GM12878 (cell line): ENCODE measurements at regions not wholly inside any gene's neighbourhood (a gene's known extent, or its start where the extent isn't known, plus 50 kb on each side); places are given as distances from the start of the nearest gene placed in this dataset.

Source experiments
- ATAC-seq: fragments of 200-7000 bp; cut with Tn5 transposase; 3 replicates; pipeline ENCODE4 v1.9.1; 2020; ENCODE audit warnings: mild to moderate bottlenecking, moderate library complexity
- BruUV-seq: library from RNA; stranded (reverse); fragments of 400-500 nt; replicated peaks from 2 replicates; lab custom pipeline; 2021; lab: Mats Ljungman, UMichigan
- CTCF ChIA-PET: fragments of 300-600 bp; sonication (Branson Sonifier 250); formaldehyde crosslinking; extraction: SDS; loops from one replicate; lab custom pipeline; 2021; ENCODE audit warnings: inconsistent platforms; lab: Yijun Ruan, JAX
- POLR2A ChIA-PET: fragments of 350-600 bp; formaldehyde crosslinking; extraction: SDS; loops from one replicate; lab custom pipeline; 2021; ENCODE audit warnings: inconsistent platforms; lab: Charles Lee
- RAD21 ChIA-PET: fragments of 300-600 bp; sonication (Branson Sonifier 250); formaldehyde crosslinking; loops from one replicate; lab custom pipeline; 2023; ENCODE audit warnings: antibody characterized with exemption; ENCODE audit not compliant: unreplicated experiment; lab: Charles Lee
- SMC1A ChIA-PET: fragments of 300-600 bp; sonication (Branson Sonifier 250); formaldehyde crosslinking; loops from one replicate; lab custom pipeline; 2023; ENCODE audit not compliant: unreplicated experiment, uncharacterized antibody; lab: Charles Lee
- DNase-seq: peaks from one replicate; pipeline ENCODE4 v3.0.0-alpha.2; 2011; ENCODE audit warnings: low read depth, low spot score
- FAIRE-seq: peaks from 3 replicates; lab custom pipeline; 2011; peaks lifted over from hg19 to GRCh38; lab: Jason Lieb, UNC
- H2AFZ ChIP-seq: 2 replicates; pipeline ENCODE4 v1.6.0; 2011; ENCODE audit warnings: low read depth, low read length, control low read depth; ENCODE audit not compliant: control insufficient read depth
- H3K27ac ChIP-seq: 2 replicates; pipeline ENCODE4 v1.5.1; 2011; ENCODE audit warnings: control low read depth; ENCODE audit not compliant: control insufficient read depth, insufficient read depth
- H3K27me3 ChIP-seq, 2 experiments: replicated peaks in 1 of 2; 2 replicates each; pipeline versions ENCODE4 v1.6.0 to v1.6.1; 2011; ENCODE audit warnings: low read length in 1 of 2; ENCODE audit not compliant: control insufficient read depth in 2 of 2, insufficient read depth in 2 of 2
- H3K36me3 ChIP-seq, 2 experiments: 2 replicates each; pipeline ENCODE4 v1.5.1; 2011; ENCODE audit warnings: low read length in 1 of 2; ENCODE audit not compliant: control insufficient read depth in 2 of 2, insufficient read depth in 2 of 2
- H3K4me1 ChIP-seq: 2 replicates; pipeline ENCODE4 v1.6.1; 2011; ENCODE audit warnings: mild to moderate bottlenecking, low read length, moderate library complexity, mixed read lengths; ENCODE audit not compliant: control insufficient read depth, insufficient read depth
- H3K4me2 ChIP-seq: 2 replicates; pipeline ENCODE4 v1.6.0; 2011; ENCODE audit warnings: control low read depth; ENCODE audit not compliant: control insufficient read depth, insufficient read depth
- H3K4me3 ChIP-seq: fragments of 200-600 bp; sonication (generic); 2 replicates; pipeline ENCODE4 v1.5.1; 2016
- H3K79me2 ChIP-seq: 2 replicates; pipeline ENCODE4 v1.6.0; 2011; ENCODE audit warnings: low read length; ENCODE audit not compliant: control insufficient read depth, insufficient read depth
- H3K9ac ChIP-seq: 2 replicates; pipeline ENCODE4 v1.8.0; 2011; ENCODE audit warnings: low read length, control low read depth, mixed read lengths; ENCODE audit not compliant: control insufficient read depth, insufficient read depth
- H3K9me3 ChIP-seq: replicated peaks from 3 replicates; pipeline ENCODE4 v1.5.1; 2011; ENCODE audit warnings: mild to moderate bottlenecking, low read length; ENCODE audit not compliant: control insufficient read depth, insufficient read depth
- H4K20me1 ChIP-seq: 2 replicates; pipeline ENCODE4 v1.6.0; 2011; ENCODE audit not compliant: control insufficient read depth, insufficient read depth
- CEBPB ChIP-seq, 2 experiments: fragments of 150-350 bp in 1 of 2; IDR thresholded peaks; 2 replicates each; pipeline ENCODE4 v1.6.1; 2012 to 2014; ENCODE audit warnings: low read depth in 2 of 2, low read length in 2 of 2, borderline replicate concordance in 1 of 2, inconsistent platforms in 1 of 2
- DPF2 ChIP-seq: fragments of 450-650 bp; IDR thresholded peaks from 2 replicates; pipeline ENCODE4 v1.6.1; 2017; ENCODE audit warnings: mild to moderate bottlenecking
- HCFC1 ChIP-seq: fragments of 150-350 bp; IDR thresholded peaks from 2 replicates; pipeline ENCODE4 v1.6.1; 2014; ENCODE audit warnings: low read length
- MYB ChIP-seq: fragments of 150-350 bp; IDR thresholded peaks from 2 replicates; pipeline ENCODE4 v1.6.1; 2014; ENCODE audit warnings: mild to moderate bottlenecking, low read depth, low read length, borderline replicate concordance
- NFXL1 ChIP-seq: fragments of 450-650 bp; IDR thresholded peaks from 2 replicates; pipeline ENCODE4 v1.6.1; 2017; ENCODE audit warnings: antibody characterized with exemption, mild to moderate bottlenecking, borderline replicate concordance
- TBL1XR1 ChIP-seq: IDR thresholded peaks from 2 replicates; pipeline ENCODE4 v1.6.1; 2012; ENCODE audit warnings: low read depth, low read length, improper control_type of control experiment
- WGBS: methylation state at CpG from one replicate; pipeline ENCODE4 v1.1.6; 2016; ENCODE audit warnings: low lambda C conversion rate; ENCODE audit not compliant: insufficient replicate concordance, insufficient coverage; ENCODE audit errors: missing lambda C conversion rate; 5-methylcytosine and 5-hydroxymethylcytosine counted together
- in situ Hi-C: fragments of 300-500 bp; cut with MboI; formaldehyde crosslinking; loops from 9 replicates; pipeline ENCODE4 v1.14.3; 2018; ENCODE audit warnings: mixed read lengths
- intact Hi-C: fragments of 100-400 bp; cut with micrococcal nuclease; formaldehyde crosslinking; loops from one replicate; pipeline ENCODE4 v1.14.2; 2022; ENCODE audit not compliant: unreplicated experiment
- TF ChIP-seq, protein P1 (sequence below): fragments of 450-650 bp; IDR thresholded peaks from 2 replicates; pipeline ENCODE4 v1.6.1; 2017; ENCODE audit warnings: low read depth, mild to moderate bottlenecking, moderate library complexity
- TF ChIP-seq, protein P2 (sequence below): fragments of 450-650 bp; IDR thresholded peaks from 2 replicates; pipeline ENCODE4 v1.6.1; 2017; ENCODE audit warnings: mild to moderate bottlenecking, low read depth, inconsistent platforms; ENCODE audit not compliant: poor library complexity, severe bottlenecking

DNA sequence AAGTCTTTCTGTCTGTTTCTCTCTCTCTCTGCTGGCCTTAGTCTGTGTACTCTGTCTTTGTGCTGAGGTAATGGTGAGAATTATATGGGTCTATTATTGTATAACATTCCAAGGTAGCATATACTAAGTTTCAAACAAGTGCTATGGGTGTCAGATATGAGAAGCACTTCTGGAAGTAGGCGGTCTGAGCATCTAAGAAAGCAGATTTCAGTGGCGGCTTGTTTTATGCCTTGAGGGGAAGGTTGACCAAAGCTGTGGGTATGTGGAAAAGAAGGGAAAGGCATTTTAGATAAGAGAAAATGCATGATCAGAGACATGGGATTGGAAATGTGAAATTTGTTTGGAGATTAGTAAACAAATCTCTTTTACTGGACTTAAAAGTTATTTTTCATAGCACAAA is 348.5 kb downstream of the RFC3 start:
- Histone ChIP-seq H3K27me3 (no peaks in the 10 kb centered on the region), H2AFZ (no peak overlapping the region), H3K36me3 (no peaks in the 10 kb centered on the region), H4K20me1 (no peaks in the 10 kb centered on the region), H3K79me2 (no peaks in the 10 kb centered on the region), H3K9me3 (no peaks in the 10 kb centered on the region), H3K4me2 (no peak overlapping the region), H3K4me3 (no peak overlapping the region), H3K4me1 (no peaks in the 10 kb centered on the region), H3K9ac (no peak overlapping the region), H3K27ac (no peak overlapping the region)
- intact Hi-C loops (no loop called here), in situ Hi-C loops (no loop called here)
- ChIA-PET SMC1A (no interaction called here), POLR2A (no interaction called here), RAD21 (no interaction called here), CTCF (no interaction called here)
- ATAC-seq (no peak), FAIRE-seq (no peak), DNase-seq (no peak)
- no TSS peak for BruUV-seq
- 98% methylated on average over 2 of the region's 2 CpGs for WGBS
- TF ChIP-seq, protein P1, sequence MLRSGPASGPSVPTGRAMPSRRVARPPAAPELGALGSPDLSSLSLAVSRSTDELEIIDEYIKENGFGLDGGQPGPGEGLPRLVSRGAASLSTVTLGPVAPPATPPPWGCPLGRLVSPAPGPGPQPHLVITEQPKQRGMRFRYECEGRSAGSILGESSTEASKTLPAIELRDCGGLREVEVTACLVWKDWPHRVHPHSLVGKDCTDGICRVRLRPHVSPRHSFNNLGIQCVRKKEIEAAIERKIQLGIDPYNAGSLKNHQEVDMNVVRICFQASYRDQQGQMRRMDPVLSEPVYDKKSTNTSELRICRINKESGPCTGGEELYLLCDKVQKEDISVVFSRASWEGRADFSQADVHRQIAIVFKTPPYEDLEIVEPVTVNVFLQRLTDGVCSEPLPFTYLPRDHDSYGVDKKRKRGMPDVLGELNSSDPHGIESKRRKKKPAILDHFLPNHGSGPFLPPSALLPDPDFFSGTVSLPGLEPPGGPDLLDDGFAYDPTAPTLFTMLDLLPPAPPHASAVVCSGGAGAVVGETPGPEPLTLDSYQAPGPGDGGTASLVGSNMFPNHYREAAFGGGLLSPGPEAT: no peak
- TF ChIP-seq TBL1XR1: no peak
- TF ChIP-seq NFXL1: no peak
- TF ChIP-seq, protein P2, sequence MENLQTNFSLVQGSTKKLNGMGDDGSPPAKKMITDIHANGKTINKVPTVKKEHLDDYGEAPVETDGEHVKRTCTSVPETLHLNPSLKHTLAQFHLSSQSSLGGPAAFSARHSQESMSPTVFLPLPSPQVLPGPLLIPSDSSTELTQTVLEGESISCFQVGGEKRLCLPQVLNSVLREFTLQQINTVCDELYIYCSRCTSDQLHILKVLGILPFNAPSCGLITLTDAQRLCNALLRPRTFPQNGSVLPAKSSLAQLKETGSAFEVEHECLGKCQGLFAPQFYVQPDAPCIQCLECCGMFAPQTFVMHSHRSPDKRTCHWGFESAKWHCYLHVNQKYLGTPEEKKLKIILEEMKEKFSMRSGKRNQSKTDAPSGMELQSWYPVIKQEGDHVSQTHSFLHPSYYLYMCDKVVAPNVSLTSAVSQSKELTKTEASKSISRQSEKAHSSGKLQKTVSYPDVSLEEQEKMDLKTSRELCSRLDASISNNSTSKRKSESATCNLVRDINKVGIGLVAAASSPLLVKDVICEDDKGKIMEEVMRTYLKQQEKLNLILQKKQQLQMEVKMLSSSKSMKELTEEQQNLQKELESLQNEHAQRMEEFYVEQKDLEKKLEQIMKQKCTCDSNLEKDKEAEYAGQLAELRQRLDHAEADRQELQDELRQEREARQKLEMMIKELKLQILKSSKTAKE: no peak
- TF ChIP-seq MYB: no peak
- TF ChIP-seq HCFC1: no peak
- no peak for TF ChIP-seq DPF2
- no peak for TF ChIP-seq CEBPB (IDR thresholded peaks at IDR 0.05; ENCODE audit: borderline replicate concordance in 1 of 2, low read depth in 2 of 2, low read length in 2 of 2)
